Coronary artery (tissue), 2 donors: ENCODE measurements at regions not wholly inside any gene's neighbourhood (a gene's known extent, or its start where the extent isn't known, plus 50 kb on each side); places are given as distances from the start of the nearest gene placed in this dataset.

ENCODE experiments used
- DNase-seq: peaks from one replicate; pipeline ENCODE4 v3.0.0-alpha.2; 2017; ENCODE audit warnings: low spot score
- H3K27ac ChIP-seq, 2 donors: fragments of 200-600 bp; sonication (generic); one replicate each; pipeline ENCODE4 v1.5.1; 2016 to 2019
- H3K4me3 ChIP-seq: fragments of 200-600 bp; sonication (generic); 2 replicates; pipeline ENCODE4 v1.5.1; 2016; ENCODE audit warnings: mild to moderate bottlenecking, moderate library complexity
- TF ChIP-seq, protein P1 (sequence below): fragments of 200-600 bp; sonication (generic); IDR thresholded peaks from one replicate; pipeline ENCODE4 v1.5.1; 2019; ENCODE audit warnings: antibody characterized with exemption

DNA sequence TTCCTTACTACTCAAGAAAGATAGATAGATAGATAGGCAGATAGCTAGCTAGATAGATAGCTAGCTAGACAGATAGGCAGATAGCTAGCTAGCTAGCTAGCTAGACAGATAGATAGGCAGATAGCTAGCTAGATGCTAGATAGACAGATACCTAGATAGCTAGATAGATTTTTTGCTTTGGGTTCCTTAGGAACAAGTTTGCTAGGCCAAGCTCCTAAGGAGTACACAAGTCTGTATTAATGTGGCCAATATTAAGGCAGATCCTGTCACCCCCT is 61.7 kb upstream of the VPREB1 start:
- H3K27ac ChIP-seq: no peak overlapping the region
- TF ChIP-seq, protein P1, sequence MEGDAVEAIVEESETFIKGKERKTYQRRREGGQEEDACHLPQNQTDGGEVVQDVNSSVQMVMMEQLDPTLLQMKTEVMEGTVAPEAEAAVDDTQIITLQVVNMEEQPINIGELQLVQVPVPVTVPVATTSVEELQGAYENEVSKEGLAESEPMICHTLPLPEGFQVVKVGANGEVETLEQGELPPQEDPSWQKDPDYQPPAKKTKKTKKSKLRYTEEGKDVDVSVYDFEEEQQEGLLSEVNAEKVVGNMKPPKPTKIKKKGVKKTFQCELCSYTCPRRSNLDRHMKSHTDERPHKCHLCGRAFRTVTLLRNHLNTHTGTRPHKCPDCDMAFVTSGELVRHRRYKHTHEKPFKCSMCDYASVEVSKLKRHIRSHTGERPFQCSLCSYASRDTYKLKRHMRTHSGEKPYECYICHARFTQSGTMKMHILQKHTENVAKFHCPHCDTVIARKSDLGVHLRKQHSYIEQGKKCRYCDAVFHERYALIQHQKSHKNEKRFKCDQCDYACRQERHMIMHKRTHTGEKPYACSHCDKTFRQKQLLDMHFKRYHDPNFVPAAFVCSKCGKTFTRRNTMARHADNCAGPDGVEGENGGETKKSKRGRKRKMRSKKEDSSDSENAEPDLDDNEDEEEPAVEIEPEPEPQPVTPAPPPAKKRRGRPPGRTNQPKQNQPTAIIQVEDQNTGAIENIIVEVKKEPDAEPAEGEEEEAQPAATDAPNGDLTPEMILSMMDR: no peak
- no peak overlapping the region for H3K4me3 ChIP-seq
- DNase-seq: no peak

DNA sequence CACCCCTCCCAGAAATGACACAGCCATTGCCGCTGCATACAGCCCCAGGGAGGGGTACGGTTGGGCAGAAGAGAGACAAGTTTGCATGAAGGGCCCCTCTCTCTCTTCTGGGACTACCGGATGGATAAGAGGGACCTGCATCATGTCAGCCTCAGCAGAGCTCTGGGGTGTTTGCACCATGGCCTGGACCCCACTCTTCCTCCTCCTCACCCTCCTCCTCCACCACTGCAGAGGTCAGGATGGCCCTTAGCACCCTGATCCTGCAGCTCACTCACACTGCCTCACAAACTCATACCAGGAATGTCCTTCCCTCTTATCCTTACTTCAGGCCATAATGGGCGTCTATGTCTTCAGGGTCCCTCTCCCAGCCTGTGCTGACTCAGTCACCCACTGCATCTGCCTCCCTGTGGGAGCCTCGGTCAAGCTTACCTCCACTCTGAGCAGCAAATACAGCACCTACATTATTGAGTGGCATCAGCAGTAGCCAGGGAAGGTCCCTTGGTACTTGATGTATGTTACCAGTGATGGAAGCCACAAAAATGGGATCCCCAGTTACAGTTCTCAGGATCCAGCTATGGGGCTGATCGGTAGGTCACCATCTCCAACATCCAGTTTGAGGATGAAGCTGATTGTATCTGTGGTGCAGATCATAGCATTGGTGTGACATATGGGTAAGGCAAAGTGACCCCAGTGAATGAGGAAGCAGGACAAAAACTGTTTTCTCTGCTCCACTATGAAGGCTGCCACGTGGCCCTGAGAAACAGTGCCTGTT is 62.2 kb upstream of the VPREB1 start:
- DNase-seq: no peak
- no peak overlapping the region for H3K4me3 ChIP-seq
- TF ChIP-seq, protein P1: no peak
- no peak overlapping the region for H3K27ac ChIP-seq

DNA sequence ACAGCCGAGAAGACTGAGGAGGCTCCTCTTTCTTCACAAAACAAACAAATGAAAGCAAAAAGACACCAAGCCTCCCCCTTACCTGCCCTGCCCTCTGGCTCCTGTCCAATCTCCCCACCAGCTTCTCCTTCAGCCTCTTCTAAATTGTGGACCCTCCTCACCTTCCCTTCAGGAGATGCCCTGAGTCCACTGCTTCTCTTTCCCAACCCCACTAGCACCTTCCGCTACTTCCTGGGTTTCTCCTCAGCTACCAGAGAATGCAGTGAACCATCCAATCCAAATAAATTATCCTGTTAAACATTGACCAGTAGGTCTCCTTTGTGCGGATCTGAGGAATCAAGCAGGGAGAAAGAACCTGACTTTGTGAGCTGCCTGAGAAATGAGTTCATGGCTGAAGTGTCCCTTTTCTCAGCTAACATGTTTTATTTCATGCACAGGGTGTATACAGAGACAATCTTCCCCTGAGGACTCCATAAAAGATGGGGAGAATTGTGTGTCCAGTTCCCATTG is 63.2 kb upstream of the VPREB1 start:
- TF ChIP-seq, protein P1: no peak
- Histone ChIP-seq H3K4me3 (no peak overlapping the region), H3K27ac (no peak overlapping the region)
- no peak for DNase-seq

DNA sequence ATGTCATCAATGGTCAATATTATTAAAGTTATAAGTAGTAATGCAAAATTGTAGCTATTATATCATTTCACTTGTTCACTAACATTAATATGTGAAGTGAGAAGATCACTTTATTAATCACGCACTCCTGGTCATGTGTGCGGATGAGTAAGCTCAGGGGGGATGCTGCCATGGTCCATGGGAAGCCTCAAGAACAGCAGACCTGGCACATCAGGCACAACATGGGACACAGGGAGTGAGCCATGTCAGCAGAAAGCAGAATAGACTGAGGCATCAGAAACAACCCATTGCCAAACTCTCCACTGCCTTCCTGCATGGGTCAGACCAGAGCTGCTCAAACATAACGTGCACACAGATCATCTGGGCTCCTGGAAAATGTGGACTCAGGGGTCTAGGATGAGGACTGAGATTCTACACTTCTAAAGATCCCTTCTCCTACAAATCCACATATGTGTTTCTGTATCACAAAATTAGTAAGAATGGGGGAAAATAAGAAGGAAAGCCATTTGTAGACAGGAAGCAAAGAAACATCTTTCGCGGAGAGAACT is 63.8 kb upstream of the VPREB1 start:
- no peak overlapping the region for H3K27ac ChIP-seq
- TF ChIP-seq, protein P1: no peak
- DNase-seq: no peak
- H3K4me3 ChIP-seq: no peak overlapping the region

DNA sequence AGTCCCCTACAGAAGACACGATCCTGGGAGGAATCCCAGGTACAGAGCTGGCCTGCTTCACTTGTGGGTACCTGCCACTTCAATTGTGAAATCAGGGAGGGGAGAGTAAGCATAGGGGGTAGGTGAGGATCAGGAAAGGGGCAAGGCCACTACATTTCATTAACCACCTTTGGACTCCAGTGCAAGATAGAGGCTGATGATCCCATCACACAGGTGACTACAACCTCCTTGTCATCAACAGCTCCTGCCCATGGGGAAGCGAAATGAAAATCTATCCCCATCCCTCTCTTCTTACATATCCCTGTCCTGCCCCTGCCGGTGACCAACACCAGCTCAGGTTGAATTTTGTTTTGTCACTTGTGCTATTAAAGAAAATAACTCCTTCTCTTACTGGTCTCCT is 64.7 kb upstream of the VPREB1 start:
- TF ChIP-seq, protein P1: no peak
- no peak for DNase-seq

DNA sequence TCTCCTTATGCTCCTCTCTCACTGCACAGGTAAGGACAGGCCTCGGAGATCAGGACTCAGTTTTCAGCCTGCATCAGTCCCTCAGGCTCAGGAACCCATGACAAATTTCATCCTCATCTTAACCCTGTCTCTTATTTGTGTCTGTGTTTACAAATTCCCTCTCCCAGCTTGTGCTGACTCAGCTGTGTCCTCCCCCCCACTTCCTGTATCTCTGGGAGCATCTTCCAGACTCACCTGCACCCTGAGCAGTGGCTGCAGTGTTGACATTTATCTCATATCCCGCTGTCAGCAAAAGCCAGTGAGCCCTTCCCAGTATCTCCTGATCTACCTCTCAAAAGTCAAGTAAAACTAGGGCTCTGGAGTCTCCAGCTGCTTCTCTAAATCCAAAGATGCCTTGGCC is 65.6 kb upstream of the VPREB1 start:
- DNase-seq: peak; percentile 24
- TF ChIP-seq, protein P1: no peak
- Histone ChIP-seq H3K27ac (no peak overlapping the region), H3K4me3 (no peak overlapping the region)

More for the DNA sequence above, 64.7 kb upstream of the VPREB1 start:
- H3K4me3 ChIP-seq: no peak overlapping the region
- H3K27ac ChIP-seq: no peak overlapping the region
